Kidney glomerular epithelial cell (primary cell): ENCODE measurements at regions not wholly inside any gene's neighbourhood (a gene's known extent, or its start where the extent isn't known, plus 50 kb on each side); places are given as distances from the start of the nearest gene placed in this dataset.
"Not testable (repeated sequence)": the region's sequence is repeated elsewhere in the genome, so short reads cannot be mapped to it uniquely, and the experiment has no call there.

Experiments
- DNase-seq: peaks from one replicate; lab custom pipeline; 2025; lab: John Stamatoyannopoulos, UW

- not testable (repeated sequence) for DNase-seq
These were observed 60.7 kb upstream of the P2RY1 start for GRCh38 chr3:152774230-152774629.

GRCh38 chr3:152778022-152778421, 56.9 kb upstream of the P2RY1 start:
- DNase-seq: no peak

- no peak for DNase-seq
These were observed 55.3 kb upstream of the P2RY1 start for GRCh38 chr3:152779653-152780052.

- DNase-seq: no peak
These were observed 54.4 kb upstream of the P2RY1 start for GRCh38 chr3:152780553-152780952.

- no peak for DNase-seq
These were observed 49.9 kb upstream of the P2RY1 start for GRCh38 chr3:152785051-152785450.
